Activated naive CD4-positive, alpha-beta T cell treated with anti-CD3 and anti-CD28 coated beads, Interleukin-2, amount 50 U/mL, for 72 hours (primary cell): ENCODE measurements at regions not wholly inside any gene's neighbourhood (a gene's known extent, or its start where the extent isn't known, plus 50 kb on each side); places are given as distances from the start of the nearest gene placed in this dataset.

ENCODE experiments used
- ATAC-seq, 2 donors: fragments of 150-1000 bp; cut with Tn5 transposase; 2 replicates each; pipeline ENCODE4 v1.10.0; 2021; ENCODE audit warnings: mild to moderate bottlenecking in 2 of 2, moderate library complexity in 2 of 2
- DNase-seq, 2 donors: peaks; one replicate each; pipeline ENCODE4 v3.0.0; 2021 to 2022; ENCODE audit warnings: low spot score in 2 of 2
- H3K27ac Mint-ChIP-seq, 2 donors: one replicate each; pipeline ENCODE4 v1.8.0; 2022; ENCODE audit warnings: mild to moderate bottlenecking in 2 of 2, mixed read lengths in 2 of 2
- H3K36me3 Mint-ChIP-seq, 2 donors: one replicate each; pipeline ENCODE4 v1.8.0; 2022; ENCODE audit warnings: mixed read lengths in 2 of 2
- H3K9me3 Mint-ChIP-seq, 2 donors: one replicate each; pipeline ENCODE4 v1.8.0; 2022; ENCODE audit warnings: mixed read lengths in 2 of 2

- peaks cover 3 to 17% of the 10 kb centered on the region in 2 donors for H3K9me3 Mint-ChIP-seq
- peak overlapping the region in 1 of 2 donors; percentile 25 for H3K27ac Mint-ChIP-seq
- ATAC-seq (peak; percentile 58 to 69), DNase-seq (no peak)
- H3K36me3 Mint-ChIP-seq: peaks cover 0 to 12% of the 10 kb centered on the region in 2 donors
Observed at GRCh38 chr1:83673312-83673711, 325.6 kb downstream of the TTLL7 start.

- peaks cover 3 to 23% of the 10 kb centered on the region in 2 donors for H3K9me3 Mint-ChIP-seq
- no peak overlapping the region for H3K27ac Mint-ChIP-seq
- DNase-seq: no peak
- peaks cover 0 to 12% of the 10 kb centered on the region in 2 donors for H3K36me3 Mint-ChIP-seq
- no peak for ATAC-seq
Observed at GRCh38 chr1:83671586-83671985, 327.3 kb downstream of the TTLL7 start.

GRCh38 chr1:83670909-83671565 is 327.9 kb downstream of the TTLL7 start:
- Mint-ChIP-seq H3K27ac (no peak overlapping the region), H3K36me3 (peaks cover 0 to 12% of the 10 kb centered on the region in 2 donors), H3K9me3 (peaks cover 3 to 19% of the 10 kb centered on the region in 2 donors)
- peak in 1 of 2 donors; percentile 76 for ATAC-seq
- no peak for DNase-seq

GRCh38 chr1:83641796-83642443 is 357.0 kb downstream of the TTLL7 start:
- ATAC-seq (no peak), DNase-seq (no peak)
- Mint-ChIP-seq H3K9me3 (peaks cover 4 to 14% of the 10 kb centered on the region in 2 donors), H3K36me3 (peaks cover 4% of the 10 kb centered on the region in 2 donors), H3K27ac (no peak overlapping the region)

DNA sequence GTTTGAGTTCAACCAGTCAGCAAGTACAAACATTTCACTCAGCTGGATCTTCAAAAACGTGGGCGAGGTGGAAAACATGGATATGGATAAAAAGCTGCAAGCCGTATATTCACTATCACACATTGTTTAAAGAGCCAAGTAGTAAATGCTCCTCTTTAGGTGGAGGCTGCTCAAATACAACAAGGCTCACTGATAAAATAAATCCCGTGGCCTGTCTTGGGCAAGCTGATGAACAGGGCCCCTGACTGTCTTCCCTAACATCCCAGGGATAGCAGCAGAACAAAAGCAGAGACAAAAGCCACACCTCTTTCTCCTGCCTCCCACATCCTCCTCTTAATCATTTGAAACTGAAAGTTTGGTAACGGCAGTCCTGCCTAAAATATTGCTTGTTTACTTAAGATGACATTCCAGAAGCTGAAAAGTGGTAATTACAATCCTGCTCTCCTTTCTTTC is 357.7 kb downstream of the TTLL7 start:
- Mint-ChIP-seq H3K9me3 (peaks cover 0 to 9% of the 10 kb centered on the region in 2 donors), H3K36me3 (peaks cover 4% of the 10 kb centered on the region in 2 donors), H3K27ac (no peak overlapping the region)
- DNase-seq: no peak
- ATAC-seq: no peak

- no peak for ATAC-seq
- no peak overlapping the region for H3K27ac Mint-ChIP-seq
- peaks cover 4% of the 10 kb centered on the region in 2 donors for H3K36me3 Mint-ChIP-seq
- peaks cover 0 to 9% of the 10 kb centered on the region in 2 donors for H3K9me3 Mint-ChIP-seq
- DNase-seq: no peak
Observed at GRCh38 chr1:83639785-83640184, 359.1 kb downstream of the TTLL7 start.

- H3K27ac Mint-ChIP-seq: no peak overlapping the region
Observed at GRCh38 chr1:83637586-83637985, 361.3 kb downstream of the TTLL7 start.

DNA sequence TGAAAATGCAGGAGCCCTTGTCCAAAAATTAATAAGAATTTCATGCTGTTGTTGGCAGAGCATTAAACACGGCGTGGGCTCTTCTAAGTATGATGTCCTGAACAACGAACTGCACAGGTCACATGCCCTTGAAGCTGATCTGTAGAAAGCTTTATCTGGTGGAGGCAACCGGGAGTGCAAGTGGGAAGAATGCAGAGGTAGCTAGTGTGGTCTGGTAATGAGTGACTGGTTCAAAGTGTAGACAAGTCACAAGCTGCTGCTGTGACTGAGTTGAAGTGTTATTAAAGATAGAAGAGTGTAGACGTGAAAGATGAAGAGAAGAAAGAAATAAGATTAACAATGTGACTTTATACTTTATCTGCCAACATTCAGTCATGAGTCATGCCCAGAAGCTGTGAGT is 361.9 kb downstream of the TTLL7 start:
- Mint-ChIP-seq H3K36me3 (peaks cover 0 to 4% of the 10 kb centered on the region in 2 donors), H3K9me3 (peaks cover 0 to 9% of the 10 kb centered on the region in 2 donors), H3K27ac (no peak overlapping the region)
- ATAC-seq (no peak), DNase-seq (no peak)

More at GRCh38 chr1:83637586-83637985, 361.3 kb downstream of the TTLL7 start:
- H3K9me3 Mint-ChIP-seq: peaks cover 0 to 9% of the 10 kb centered on the region in 2 donors
- ATAC-seq: no peak
- no peak for DNase-seq
- peaks cover 0 to 4% of the 10 kb centered on the region in 2 donors for H3K36me3 Mint-ChIP-seq

- peak overlapping the region; percentile 11 to 87 for H3K27ac Mint-ChIP-seq
Observed at GRCh38 chr1:83632906-83633305, 366.0 kb downstream of the TTLL7 start.

DNA sequence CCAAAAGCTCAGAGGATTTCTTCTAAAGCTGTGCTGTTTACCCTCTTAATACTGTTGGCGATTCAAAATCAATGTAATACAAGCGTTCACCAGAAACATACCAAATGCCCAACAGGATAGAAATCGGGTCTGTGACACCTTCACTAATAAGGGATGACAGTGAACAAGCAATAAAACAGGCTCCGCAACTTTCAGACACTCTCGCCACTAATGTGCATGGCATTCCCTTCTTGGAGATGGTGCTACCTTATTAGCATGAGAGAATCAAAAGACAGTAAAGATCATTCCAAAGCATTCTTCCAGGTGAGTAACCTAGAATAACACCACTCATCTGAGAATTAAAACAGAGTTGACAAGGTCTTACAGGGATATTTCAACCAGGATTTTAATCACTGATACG is 367.1 kb downstream of the TTLL7 start:
- Mint-ChIP-seq H3K9me3 (peaks cover 16 to 23% of the 10 kb centered on the region in 2 donors), H3K27ac (peak overlapping the region in 1 of 2 donors; percentile 11), H3K36me3 (peaks cover 0 to 18% of the 10 kb centered on the region in 2 donors)
- DNase-seq: no peak
- no peak for ATAC-seq

More at GRCh38 chr1:83632906-83633305, 366.0 kb downstream of the TTLL7 start:
- peak in 1 of 2 donors; percentile 15 for DNase-seq
- Mint-ChIP-seq H3K9me3 (peaks cover 16 to 21% of the 10 kb centered on the region in 2 donors), H3K36me3 (peaks cover 0 to 18% of the 10 kb centered on the region in 2 donors)
- peak; percentile 94 to 99 for ATAC-seq

- peaks cover 16 to 22% of the 10 kb centered on the region in 2 donors for H3K9me3 Mint-ChIP-seq
- no peak for ATAC-seq
- no peak overlapping the region for H3K27ac Mint-ChIP-seq
- peaks cover 0 to 18% of the 10 kb centered on the region in 2 donors for H3K36me3 Mint-ChIP-seq
- no peak for DNase-seq
Observed at GRCh38 chr1:83627045-83627444, 371.9 kb downstream of the TTLL7 start.

GRCh38 chr1:83626603-83627002 is 372.3 kb downstream of the TTLL7 start:
- peaks cover 16 to 22% of the 10 kb centered on the region in 2 donors for H3K9me3 Mint-ChIP-seq
- ATAC-seq (no peak), DNase-seq (no peak)
- no peak overlapping the region for H3K27ac Mint-ChIP-seq
- peaks cover 0 to 18% of the 10 kb centered on the region in 2 donors for H3K36me3 Mint-ChIP-seq

DNA sequence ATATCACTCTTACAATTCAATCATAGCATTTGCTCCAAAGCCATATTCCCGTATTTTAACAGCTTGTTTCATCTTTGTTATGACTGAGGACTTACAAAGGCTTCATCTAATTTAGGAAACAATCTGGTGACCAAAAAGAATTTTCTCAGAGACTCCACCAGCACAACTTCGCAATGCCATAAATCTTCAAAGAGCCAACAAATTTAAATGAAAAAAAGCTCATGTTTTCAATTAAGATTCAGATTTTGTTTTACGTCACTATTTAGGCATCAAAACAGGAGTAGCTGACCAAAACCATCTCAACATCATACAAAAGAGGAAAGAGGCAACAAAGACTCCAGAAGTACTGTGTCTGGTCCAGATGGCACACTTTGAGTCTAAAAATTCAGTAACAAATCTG is 373.3 kb downstream of the TTLL7 start:
- Mint-ChIP-seq H3K27ac (no peak overlapping the region), H3K36me3 (peaks cover 0 to 18% of the 10 kb centered on the region in 2 donors), H3K9me3 (peaks cover 16 to 23% of the 10 kb centered on the region in 2 donors)
- ATAC-seq: no peak
- DNase-seq: no peak

DNA sequence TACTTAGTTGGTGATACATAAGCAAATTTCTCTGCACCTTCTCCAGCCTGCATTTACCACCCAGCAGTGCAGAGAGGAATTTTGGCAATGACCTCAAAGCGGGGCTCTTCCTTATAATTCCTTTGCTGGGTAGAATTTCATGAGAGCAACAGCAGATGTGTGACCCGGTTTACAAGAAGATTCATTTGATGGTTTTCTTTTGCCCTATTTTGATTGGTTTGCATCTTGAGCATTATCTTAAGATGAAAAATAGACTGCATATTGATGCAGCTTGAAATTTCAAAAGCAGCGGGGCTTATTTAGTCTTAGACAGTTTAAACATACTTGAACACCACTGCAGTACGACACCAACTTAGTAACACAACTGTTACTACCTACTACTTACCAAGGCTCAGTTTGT is 378.9 kb downstream of the TTLL7 start:
- Mint-ChIP-seq H3K36me3 (no peaks in the 10 kb centered on the region), H3K27ac (no peak overlapping the region), H3K9me3 (peaks cover 0 to 5% of the 10 kb centered on the region in 2 donors)
- ATAC-seq (no peak), DNase-seq (no peak)

DNA sequence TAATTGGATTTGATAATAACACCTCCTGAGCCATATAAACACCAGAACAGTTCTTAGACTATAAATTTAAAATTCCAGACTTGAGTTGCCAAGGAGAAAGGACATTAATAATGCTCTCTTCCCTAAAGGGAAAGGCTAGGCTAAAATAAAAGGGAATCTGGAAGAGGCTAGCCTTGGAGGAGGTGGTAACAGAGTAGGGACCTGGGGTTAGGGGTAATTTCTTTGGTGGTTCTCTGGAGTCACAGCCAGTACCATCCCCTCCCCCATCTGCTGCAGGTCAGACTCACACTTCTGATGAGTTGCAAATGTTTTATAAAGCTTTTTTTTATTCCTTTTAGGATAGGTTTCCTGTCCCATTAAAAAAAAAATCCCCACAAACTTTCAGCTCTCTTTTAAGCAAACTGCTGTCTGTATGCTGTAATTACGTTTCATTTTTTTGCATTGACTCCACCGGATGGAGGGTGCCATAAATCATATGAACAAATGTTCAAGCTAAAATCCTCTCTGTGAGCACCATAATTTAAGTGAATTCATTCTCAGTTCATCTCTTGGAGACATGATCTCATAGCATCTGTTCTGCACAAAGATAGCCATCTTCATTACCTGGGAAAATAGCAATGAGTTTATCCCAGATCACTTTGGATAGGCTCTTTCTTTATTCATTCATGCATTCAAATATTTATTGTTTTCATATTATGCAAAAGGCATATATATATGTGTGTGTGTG is 379.6 kb downstream of the TTLL7 start:
- no peaks in the 10 kb centered on the region for H3K36me3 Mint-ChIP-seq
- DNase-seq (no peak), ATAC-seq (no peak)
- no peak overlapping the region for H3K27ac Mint-ChIP-seq
- peaks cover 0 to 5% of the 10 kb centered on the region in 2 donors for H3K9me3 Mint-ChIP-seq

DNA sequence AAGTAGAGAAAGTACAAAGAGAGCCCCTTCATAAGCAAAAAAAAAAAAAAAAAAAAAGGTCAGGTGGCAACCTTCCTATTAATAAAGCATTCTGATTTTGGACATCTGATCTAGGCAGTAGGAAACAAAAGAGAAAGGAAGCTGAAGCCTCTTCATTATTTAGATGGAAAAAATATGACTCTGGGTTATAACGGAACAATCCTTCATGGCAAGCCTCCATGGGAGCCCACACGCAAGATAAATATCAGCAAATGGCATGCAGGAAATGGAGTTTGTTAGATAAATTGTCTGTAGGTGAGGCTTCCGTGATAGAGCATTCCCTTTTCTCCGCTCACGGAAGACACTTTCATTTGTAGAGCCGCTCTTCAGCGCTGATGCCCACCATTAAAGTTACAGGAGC is 381.0 kb downstream of the TTLL7 start:
- Mint-ChIP-seq H3K27ac (no peak overlapping the region), H3K36me3 (no peaks in the 10 kb centered on the region), H3K9me3 (peaks cover under 1 to 5% of the 10 kb centered on the region in 2 donors)
- ATAC-seq (no peak), DNase-seq (no peak)

DNA sequence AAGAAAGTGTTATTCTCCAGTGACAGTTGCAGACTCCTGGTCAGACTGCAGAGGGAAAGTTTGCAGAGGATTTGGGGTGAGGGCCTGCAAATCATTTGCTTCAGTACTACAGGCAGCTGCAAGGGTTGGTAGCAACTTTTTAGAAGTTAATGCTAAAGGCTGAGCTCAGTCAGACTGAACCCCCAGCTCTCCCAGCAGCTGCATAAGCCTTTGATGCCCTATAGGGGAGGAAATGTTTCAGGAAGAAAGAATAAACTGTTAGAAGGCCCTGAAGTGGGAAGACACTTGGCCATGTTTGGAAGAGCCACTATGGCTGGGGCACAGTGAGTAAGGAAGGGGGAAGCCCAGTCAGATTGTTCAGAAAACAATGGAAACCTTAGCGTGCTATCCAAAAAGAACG is 383.6 kb downstream of the TTLL7 start:
- DNase-seq (no peak), ATAC-seq (no peak)
- Mint-ChIP-seq H3K36me3 (no peaks in the 10 kb centered on the region), H3K27ac (peak overlapping the region in 1 of 2 donors; percentile 25), H3K9me3 (peaks cover 3 to 4% of the 10 kb centered on the region in 2 donors)
